ENCODE measurements at regions not wholly inside any gene's neighbourhood (a gene's known extent, or its start where the extent isn't known, plus 50 kb on each side); places are given as distances from the start of the nearest gene placed in this dataset.

DNA sequence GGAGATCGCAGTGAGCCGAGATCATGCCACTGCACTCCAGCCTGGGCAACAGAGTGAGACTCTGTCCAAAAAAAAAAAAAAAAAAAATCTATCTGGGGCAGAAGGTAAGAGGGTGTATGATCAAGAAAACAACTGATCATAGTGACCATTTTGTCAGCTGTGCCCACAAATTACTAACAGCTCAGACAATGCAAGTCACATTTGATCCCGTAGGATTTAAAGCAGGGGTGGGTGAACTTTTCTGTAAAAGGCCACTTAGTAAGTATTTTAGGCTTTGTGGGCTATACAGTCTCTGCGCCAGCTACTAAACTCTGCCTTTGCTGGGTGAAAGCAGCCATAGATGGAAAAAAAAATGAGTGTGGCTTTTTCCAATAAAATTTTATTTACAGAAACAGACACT is 57.6 kb upstream of the ABI3BP start:
- 91 to 98% (median 92%) methylated on average over 4 of the region's 4 CpGs for WGBS, 3 donors

DNA sequence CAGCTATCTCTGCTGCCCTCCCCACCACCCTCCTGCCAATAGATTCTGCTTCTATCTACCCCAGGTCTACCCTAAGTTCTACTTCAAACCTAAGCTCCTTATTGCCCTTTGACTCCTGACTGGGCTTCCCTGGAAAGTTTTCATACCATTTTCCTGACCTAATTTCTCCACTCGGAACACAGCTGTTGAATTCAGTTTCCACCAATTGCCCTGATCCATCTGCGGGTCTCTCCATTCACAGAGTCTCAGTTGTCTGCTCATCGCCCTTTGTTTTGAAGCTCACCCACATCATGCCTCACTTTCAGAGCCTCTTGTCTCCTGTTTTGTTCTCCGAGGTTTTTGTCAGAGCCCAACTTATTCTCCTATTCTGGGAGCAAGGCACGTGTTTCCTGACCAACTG is 56.8 kb upstream of the ABI3BP start:
- no peaks in the 10 kb centered on the region for H3K36me3 ChIP-seq (ENCODE audit: control insufficient read depth in 3 of 3, insufficient read depth in 2 of 3, low read depth in 1 of 3, low read length in 3 of 3)
- no peak overlapping the region for H3K27ac ChIP-seq (ENCODE audit: low read depth in 1 of 3, low read length in 2 of 3)
- DNase-seq (no peak), FAIRE-seq (no peak)
- 78 to 86% (median 81%) methylated on average over 5 of the region's 5 CpGs for WGBS, 3 donors
- no peaks in the 10 kb centered on the region for H3K9me3 ChIP-seq (ENCODE audit: control insufficient read depth in 2 of 2, insufficient read depth in 1 of 2, low read depth in 1 of 2, low read length in 1 of 2)
- H3K4me1 ChIP-seq (ENCODE audit: control insufficient read depth in 3 of 3, insufficient read depth in 2 of 3, low read depth in 1 of 3, low read length in 2 of 3): no peaks in the 10 kb centered on the region
- H3K4me3 ChIP-seq (ENCODE audit: low read depth in 1 of 3, low read length in 3 of 3): no peak overlapping the region
- no peaks in the 10 kb centered on the region for H3K27me3 ChIP-seq (ENCODE audit: control insufficient read depth in 3 of 3, insufficient read depth in 3 of 3, low read length in 3 of 3)

More for the DNA sequence above, 57.6 kb upstream of the ABI3BP start:
- no peak for FAIRE-seq
- Histone ChIP-seq H3K27me3 (ENCODE audit: control insufficient read depth in 3 of 3, insufficient read depth in 3 of 3, low read length in 3 of 3) (no peaks in the 10 kb centered on the region), H3K4me3 (ENCODE audit: low read depth in 1 of 3, low read length in 3 of 3) (no peak overlapping the region), H3K9me3 (ENCODE audit: control insufficient read depth in 2 of 2, insufficient read depth in 1 of 2, low read depth in 1 of 2, low read length in 1 of 2) (no peaks in the 10 kb centered on the region), H3K36me3 (ENCODE audit: control insufficient read depth in 3 of 3, insufficient read depth in 2 of 3, low read depth in 1 of 3, low read length in 3 of 3) (no peaks in the 10 kb centered on the region), H3K4me1 (ENCODE audit: control insufficient read depth in 3 of 3, insufficient read depth in 2 of 3, low read depth in 1 of 3, low read length in 2 of 3) (no peaks in the 10 kb centered on the region), H3K27ac (ENCODE audit: low read depth in 1 of 3, low read length in 2 of 3) (no peak overlapping the region)
- DNase-seq: no peak

DNA sequence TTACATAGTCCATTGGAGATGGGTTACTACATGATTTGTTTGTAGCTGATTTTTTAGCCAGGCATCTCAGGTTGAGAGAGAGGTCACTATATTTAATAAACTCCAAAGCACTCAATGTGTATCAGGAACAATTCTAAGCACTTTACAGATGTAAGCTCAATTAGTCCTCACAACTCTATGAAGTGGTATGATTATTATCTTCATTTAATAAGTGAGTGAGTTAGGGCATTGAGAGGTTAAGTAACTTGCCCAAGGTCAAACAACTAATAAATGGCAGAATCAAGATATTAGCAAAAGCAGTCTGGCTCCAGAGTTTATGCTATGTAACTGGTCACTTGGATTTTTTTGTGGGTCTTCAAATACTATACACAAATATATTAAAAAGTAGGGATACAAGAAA is 56.3 kb upstream of the ABI3BP start:
- no peak for DNase-seq
- no peak overlapping the region for H3K27ac ChIP-seq (ENCODE audit: low read depth in 1 of 3, low read length in 2 of 3)
- H3K9me3 ChIP-seq (ENCODE audit: control insufficient read depth in 2 of 2, insufficient read depth in 1 of 2, low read depth in 1 of 2, low read length in 1 of 2): no peaks in the 10 kb centered on the region
- FAIRE-seq: no peak
- H3K4me3 ChIP-seq (ENCODE audit: low read depth in 1 of 3, low read length in 3 of 3): no peak overlapping the region
- no peaks in the 10 kb centered on the region for H3K4me1 ChIP-seq (ENCODE audit: control insufficient read depth in 3 of 3, insufficient read depth in 2 of 3, low read depth in 1 of 3, low read length in 2 of 3)
- no peaks in the 10 kb centered on the region for H3K27me3 ChIP-seq (ENCODE audit: control insufficient read depth in 3 of 3, insufficient read depth in 3 of 3, low read length in 3 of 3)
- no peaks in the 10 kb centered on the region for H3K36me3 ChIP-seq (ENCODE audit: control insufficient read depth in 3 of 3, insufficient read depth in 2 of 3, low read depth in 1 of 3, low read length in 3 of 3)

DNA sequence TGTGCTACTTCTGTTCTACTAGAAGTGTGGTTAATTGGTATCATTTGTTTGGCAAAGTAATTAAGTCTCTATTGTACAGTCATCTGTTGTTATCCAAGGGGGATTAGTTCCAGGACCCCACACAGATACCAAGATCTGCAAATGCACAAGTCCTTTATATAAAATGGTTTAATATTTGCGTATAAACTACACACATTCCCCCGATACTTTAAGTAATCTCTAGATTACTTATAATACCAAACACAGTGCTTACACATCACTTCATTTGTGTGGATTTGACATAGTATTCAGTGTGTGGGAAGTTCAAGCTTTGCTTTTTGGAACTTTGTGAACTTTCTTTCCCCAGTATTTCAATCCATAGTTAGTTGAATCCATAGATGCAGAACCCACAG is 50.5 kb upstream of the ABI3BP start:
- Histone ChIP-seq H3K4me1 (ENCODE audit: control insufficient read depth in 3 of 3, insufficient read depth in 2 of 3, low read depth in 1 of 3, low read length in 2 of 3) (no peaks in the 10 kb centered on the region), H3K36me3 (ENCODE audit: control insufficient read depth in 3 of 3, insufficient read depth in 2 of 3, low read depth in 1 of 3, low read length in 3 of 3) (no peaks in the 10 kb centered on the region), H3K27ac (ENCODE audit: low read depth in 1 of 3, low read length in 2 of 3) (no peak overlapping the region), H3K9me3 (ENCODE audit: control insufficient read depth in 2 of 2, insufficient read depth in 1 of 2, low read depth in 1 of 2, low read length in 1 of 2) (no peaks in the 10 kb centered on the region), H3K4me3 (ENCODE audit: low read depth in 1 of 3, low read length in 3 of 3) (no peak overlapping the region), H3K27me3 (ENCODE audit: control insufficient read depth in 3 of 3, insufficient read depth in 3 of 3, low read length in 3 of 3) (peaks cover 0 to 3% (median 0%) of the 10 kb centered on the region in 3 donors)
- WGBS, 3 donors: 72 to 97% (median 92%) methylated on average over 2 of the region's 2 CpGs
- FAIRE-seq (no peak), DNase-seq (no peak)

DNA sequence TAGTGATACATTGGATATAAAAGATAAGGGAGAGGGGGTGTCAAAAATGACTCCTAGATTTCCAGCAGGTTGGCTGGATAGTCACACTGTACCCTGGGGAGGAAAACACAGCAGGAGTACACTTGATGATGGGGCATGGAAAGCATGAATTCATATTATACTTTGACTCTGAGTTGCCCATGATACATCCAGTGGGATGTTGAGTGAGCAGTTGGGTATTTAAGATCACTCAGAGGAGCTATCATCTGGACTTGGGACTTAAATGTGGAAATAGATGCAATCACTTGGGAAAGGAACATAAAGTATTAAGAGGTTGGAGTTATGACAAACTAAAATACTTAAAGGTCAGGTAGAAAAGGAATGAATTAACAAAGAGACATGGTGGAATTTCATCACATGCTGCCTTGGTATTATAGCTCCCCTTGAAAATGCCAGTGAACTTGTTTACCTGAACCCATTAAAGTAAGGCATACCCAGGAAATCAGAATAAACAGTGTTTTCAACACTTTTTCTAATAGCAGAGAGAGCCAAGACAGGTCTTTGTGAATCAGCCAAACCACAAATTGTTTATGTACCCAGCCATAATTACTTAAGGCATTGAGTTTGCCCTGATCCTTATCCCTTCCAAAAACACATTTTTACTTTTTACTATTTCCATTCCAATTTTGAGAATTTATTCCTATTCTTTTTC is 49.9 kb upstream of the ABI3BP start:
- Histone ChIP-seq H3K4me1 (ENCODE audit: control insufficient read depth in 3 of 3, insufficient read depth in 2 of 3, low read depth in 1 of 3, low read length in 2 of 3) (no peaks in the 10 kb centered on the region), H3K4me3 (ENCODE audit: low read depth in 1 of 3, low read length in 3 of 3) (no peak overlapping the region), H3K27me3 (ENCODE audit: control insufficient read depth in 3 of 3, insufficient read depth in 3 of 3, low read length in 3 of 3) (peaks cover 0 to 3% (median 0%) of the 10 kb centered on the region in 3 donors), H3K36me3 (ENCODE audit: control insufficient read depth in 3 of 3, insufficient read depth in 2 of 3, low read depth in 1 of 3, low read length in 3 of 3) (no peaks in the 10 kb centered on the region), H3K9me3 (ENCODE audit: control insufficient read depth in 2 of 2, insufficient read depth in 1 of 2, low read depth in 1 of 2, low read length in 1 of 2) (no peaks in the 10 kb centered on the region), H3K27ac (ENCODE audit: low read depth in 1 of 3, low read length in 2 of 3) (no peak overlapping the region)
- DNase-seq (no peak), FAIRE-seq (no peak)

Data from small intestine (tissue), 7 donors.